ENCODE measurements at regions not wholly inside any gene's neighbourhood (a gene's known extent, or its start where the extent isn't known, plus 50 kb on each side); places are given as distances from the start of the nearest gene placed in this dataset.

DNA sequence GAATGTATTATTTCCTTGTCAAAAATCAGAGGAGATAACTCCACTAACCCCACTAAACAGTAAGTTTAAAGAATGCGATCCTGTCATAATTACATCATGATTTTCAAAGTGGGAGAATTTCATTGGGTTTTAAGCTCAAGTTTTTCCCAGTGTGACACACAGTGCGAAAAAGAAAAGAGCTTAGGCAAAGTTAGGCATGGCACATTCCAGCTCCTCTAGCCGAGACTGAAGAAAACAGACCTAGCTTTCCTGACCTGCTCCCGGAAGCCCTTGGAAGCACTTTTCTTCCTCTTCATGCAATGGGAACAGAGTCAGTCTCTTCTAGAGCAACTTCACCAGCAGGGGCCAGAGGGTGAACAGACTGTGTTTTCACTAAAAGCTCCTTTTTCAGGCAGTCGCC, 76.6 kb upstream of the AKIP1 start:
- Histone ChIP-seq H3K27me3 (no peaks in the 10 kb centered on the region), H3K27ac (no peak overlapping the region), H3K36me3 (no peaks in the 10 kb centered on the region), H3K4me1 (peaks cover 0 to 8% (median 0%) of the 10 kb centered on the region in 4 donors), H3K9me3 (no peaks in the 10 kb centered on the region), H3K4me3 (no peak overlapping the region)
- TF ChIP-seq POLR2A (IDR thresholded peaks at IDR 0.05) = no peak
- TF ChIP-seq, protein P1, sequence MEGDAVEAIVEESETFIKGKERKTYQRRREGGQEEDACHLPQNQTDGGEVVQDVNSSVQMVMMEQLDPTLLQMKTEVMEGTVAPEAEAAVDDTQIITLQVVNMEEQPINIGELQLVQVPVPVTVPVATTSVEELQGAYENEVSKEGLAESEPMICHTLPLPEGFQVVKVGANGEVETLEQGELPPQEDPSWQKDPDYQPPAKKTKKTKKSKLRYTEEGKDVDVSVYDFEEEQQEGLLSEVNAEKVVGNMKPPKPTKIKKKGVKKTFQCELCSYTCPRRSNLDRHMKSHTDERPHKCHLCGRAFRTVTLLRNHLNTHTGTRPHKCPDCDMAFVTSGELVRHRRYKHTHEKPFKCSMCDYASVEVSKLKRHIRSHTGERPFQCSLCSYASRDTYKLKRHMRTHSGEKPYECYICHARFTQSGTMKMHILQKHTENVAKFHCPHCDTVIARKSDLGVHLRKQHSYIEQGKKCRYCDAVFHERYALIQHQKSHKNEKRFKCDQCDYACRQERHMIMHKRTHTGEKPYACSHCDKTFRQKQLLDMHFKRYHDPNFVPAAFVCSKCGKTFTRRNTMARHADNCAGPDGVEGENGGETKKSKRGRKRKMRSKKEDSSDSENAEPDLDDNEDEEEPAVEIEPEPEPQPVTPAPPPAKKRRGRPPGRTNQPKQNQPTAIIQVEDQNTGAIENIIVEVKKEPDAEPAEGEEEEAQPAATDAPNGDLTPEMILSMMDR (IDR thresholded peaks at IDR 0.05) = no peak
- no peak for DNase-seq

DNA sequence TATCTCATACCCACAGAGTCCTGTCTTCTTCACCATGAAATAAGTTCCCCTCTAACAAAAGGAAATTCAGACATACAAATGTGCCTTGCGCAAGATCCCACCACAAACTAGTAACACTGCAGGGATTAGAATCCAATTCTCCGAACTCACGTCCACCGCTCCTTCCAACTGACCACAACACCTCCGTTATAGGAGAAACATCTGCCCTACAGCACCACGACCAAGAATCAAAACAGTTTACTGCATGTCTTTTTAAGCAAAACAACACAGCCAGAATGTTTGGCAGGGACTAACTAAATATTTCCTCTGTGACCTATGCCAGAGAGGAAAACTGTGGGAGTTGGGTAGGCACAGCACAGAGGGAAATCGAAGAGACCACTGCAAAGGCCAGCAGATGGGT, 72.7 kb upstream of the AKIP1 start:
- no peak for DNase-seq
- TF ChIP-seq POLR2A (IDR thresholded peaks at IDR 0.05) = no peak
- TF ChIP-seq, protein P1 (IDR thresholded peaks at IDR 0.05) = no peak
- no peak overlapping the region for H3K4me3 ChIP-seq
- H3K36me3 ChIP-seq = no peaks in the 10 kb centered on the region
- H3K9me3 ChIP-seq = no peaks in the 10 kb centered on the region
- H3K27me3 ChIP-seq = no peaks in the 10 kb centered on the region
- H3K27ac ChIP-seq = peak overlapping the region in 2 of 4 donors; percentile 29 to 56
- peaks cover 0 to 14% (median 0%) of the 10 kb centered on the region in 4 donors for H3K4me1 ChIP-seq

DNA sequence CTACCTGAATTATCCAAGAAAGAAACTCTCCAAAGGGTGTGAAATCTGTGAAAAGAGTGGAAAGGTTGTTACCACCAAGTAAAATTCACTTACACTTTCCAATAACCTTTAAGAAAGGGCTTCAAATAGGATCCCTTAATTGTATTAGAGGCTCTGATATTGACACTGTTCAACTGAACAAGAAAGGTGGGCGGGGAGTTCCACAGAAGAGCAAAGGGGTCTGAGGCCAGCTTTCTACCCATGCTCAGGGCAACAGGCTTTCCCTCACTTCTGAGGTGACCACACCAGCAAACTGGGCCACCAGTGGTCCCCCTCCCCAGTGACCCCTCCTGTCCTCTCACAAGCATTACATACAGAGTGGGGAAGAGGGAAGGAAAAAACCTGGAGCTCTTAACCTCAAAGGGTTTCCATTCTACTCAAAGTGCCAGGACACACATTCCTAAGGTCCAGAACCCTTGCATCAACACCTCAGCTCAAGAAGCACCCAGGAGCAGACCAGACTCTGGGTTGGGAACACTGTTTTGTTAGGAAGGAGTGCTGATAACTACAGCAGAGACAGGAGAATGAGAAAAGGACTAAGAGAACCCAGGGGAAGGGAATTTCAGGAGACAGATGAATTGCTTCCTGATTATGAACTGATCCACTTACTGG, 71.6 kb upstream of the AKIP1 start:
- H3K9me3 ChIP-seq = no peaks in the 10 kb centered on the region
- H3K36me3 ChIP-seq = no peaks in the 10 kb centered on the region
- no peak for TF ChIP-seq POLR2A (IDR thresholded peaks at IDR 0.05)
- TF ChIP-seq, protein P1 (IDR thresholded peaks at IDR 0.05) = no peak
- H3K27me3 ChIP-seq = no peaks in the 10 kb centered on the region
- H3K4me3 ChIP-seq = no peak overlapping the region
- peaks cover 0 to 14% (median 0%) of the 10 kb centered on the region in 4 donors for H3K4me1 ChIP-seq
- peak overlapping the region in 2 of 4 donors; percentile 12 to 56 for H3K27ac ChIP-seq
- no peak for DNase-seq

DNA sequence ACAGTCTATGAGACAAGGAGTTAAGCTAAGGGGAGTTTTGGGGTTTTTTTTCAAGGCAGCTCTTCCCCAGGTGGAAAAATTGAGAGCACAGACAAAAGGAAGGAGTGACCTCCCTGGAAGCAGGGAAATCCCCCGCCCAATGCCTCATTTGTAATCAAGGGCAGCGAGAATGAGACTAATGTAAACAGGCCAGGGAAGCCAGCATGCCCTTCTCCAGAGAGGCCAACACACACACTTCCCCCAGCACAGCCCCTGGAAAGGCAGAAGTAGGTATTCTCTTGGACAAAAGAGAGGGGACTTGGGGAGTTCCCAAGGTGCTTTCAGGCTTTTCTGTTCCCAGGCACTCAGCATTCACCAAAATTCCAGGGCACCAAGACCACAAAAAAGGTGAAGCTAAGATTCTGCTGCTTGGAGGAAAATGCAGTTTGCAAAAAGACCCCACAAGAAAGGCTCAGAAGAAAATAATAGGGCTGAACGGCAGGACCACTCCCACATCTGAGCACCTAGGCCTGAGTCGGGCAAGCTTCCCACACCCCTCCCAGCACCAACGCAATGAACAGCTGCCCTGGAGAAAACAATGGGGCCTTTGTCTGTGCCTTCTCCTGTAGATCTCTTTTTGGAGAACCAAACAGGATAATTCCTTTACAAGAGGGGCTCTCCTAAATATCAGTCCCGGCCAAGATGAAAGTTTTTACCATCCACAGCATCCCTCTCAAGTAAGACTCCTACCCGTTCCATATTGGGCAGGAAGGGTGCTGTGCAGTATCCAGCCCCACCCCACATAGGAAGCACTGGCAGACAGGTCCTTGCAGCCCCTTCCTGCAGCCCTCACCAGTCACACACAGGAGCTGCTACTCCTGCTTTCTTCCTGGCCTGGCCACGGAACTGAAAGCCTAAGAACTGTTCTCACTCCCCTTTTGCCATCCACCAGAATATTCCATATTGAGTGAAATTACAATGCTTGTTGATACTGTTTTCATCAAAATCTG, 70.7 kb upstream of the AKIP1 start:
- Histone ChIP-seq H3K27me3 (no peaks in the 10 kb centered on the region), H3K4me1 (peaks cover 0 to 14% (median 0%) of the 10 kb centered on the region in 4 donors), H3K36me3 (no peaks in the 10 kb centered on the region), H3K4me3 (no peak overlapping the region), H3K9me3 (no peaks in the 10 kb centered on the region), H3K27ac (peak overlapping the region in 2 of 4 donors; percentile 12 to 56)
- peak in 1 of 3 donors; percentile 51 for DNase-seq
- no peak for TF ChIP-seq POLR2A (IDR thresholded peaks at IDR 0.05)
- TF ChIP-seq, protein P1 (IDR thresholded peaks at IDR 0.05) = no peak

DNA sequence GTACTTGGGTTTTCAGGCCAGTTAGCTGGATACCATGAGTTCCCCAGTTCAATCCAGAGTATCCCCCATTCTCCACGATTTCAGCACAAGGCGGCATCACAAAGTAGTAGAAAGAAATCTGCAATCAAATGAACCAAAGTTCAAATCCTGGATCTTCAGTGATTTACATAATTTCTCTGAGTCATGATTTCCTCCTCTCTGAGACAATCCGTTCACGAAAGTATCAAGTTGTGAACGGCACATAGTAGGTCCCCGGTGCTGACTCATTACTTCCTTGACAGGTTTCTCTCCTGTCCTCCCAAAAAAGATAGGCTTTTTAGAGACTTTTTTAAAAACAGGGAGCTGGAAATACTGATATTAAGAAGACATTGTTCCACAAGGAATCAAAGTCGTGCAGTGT, 69.1 kb upstream of the AKIP1 start:
- no peak overlapping the region for H3K27ac ChIP-seq

More for the DNA sequence above, 69.1 kb upstream of the AKIP1 start:
- Histone ChIP-seq H3K4me1 (peaks cover 0 to 14% (median 0%) of the 10 kb centered on the region in 4 donors), H3K36me3 (no peaks in the 10 kb centered on the region), H3K27me3 (no peaks in the 10 kb centered on the region), H3K4me3 (no peak overlapping the region), H3K9me3 (no peaks in the 10 kb centered on the region)
- TF ChIP-seq POLR2A (IDR thresholded peaks at IDR 0.05) = no peak
- TF ChIP-seq, protein P1 (IDR thresholded peaks at IDR 0.05) = no peak
- no peak for DNase-seq
